Nephron progenitor cell (in vitro differentiated cells): ENCODE measurements at regions not wholly inside any gene's neighbourhood (a gene's known extent, or its start where the extent isn't known, plus 50 kb on each side); places are given as distances from the start of the nearest gene placed in this dataset.

Experiments used
- DNase-seq: peaks from one replicate; pipeline ENCODE4 v3.0.0; 2021
- H3K27ac Mint-ChIP-seq: 2 replicates; pipeline ENCODE4 v1.8.0; 2021; ENCODE audit warnings: mild to moderate bottlenecking, moderate library complexity, mixed read lengths
- H3K27me3 Mint-ChIP-seq: 2 replicates; pipeline ENCODE4 v1.8.0; 2021; ENCODE audit warnings: mild to moderate bottlenecking, low read depth, mixed read lengths; ENCODE audit not compliant: poor library complexity
- H3K36me3 Mint-ChIP-seq: 2 replicates; pipeline ENCODE4 v1.8.0; 2021; ENCODE audit warnings: low read depth, mixed read lengths
- H3K4me1 Mint-ChIP-seq: 2 replicates; pipeline ENCODE4 v1.8.0; 2021; ENCODE audit warnings: mixed read lengths
- H3K4me3 Mint-ChIP-seq: 2 replicates; pipeline ENCODE4 v1.8.0; 2021; ENCODE audit warnings: mild to moderate bottlenecking, moderate library complexity, mixed read lengths
- H3K9me3 Mint-ChIP-seq: 2 replicates; pipeline ENCODE4 v1.8.0; 2021; ENCODE audit warnings: mild to moderate bottlenecking, moderate library complexity, mixed read lengths
- TF ChIP-seq, protein P1 (sequence below): fragments of 200-600 bp; sonication (generic); IDR thresholded peaks from 2 replicates; pipeline ENCODE4 v1.5.0; 2021; ENCODE audit warnings: antibody characterized with exemption

DNA sequence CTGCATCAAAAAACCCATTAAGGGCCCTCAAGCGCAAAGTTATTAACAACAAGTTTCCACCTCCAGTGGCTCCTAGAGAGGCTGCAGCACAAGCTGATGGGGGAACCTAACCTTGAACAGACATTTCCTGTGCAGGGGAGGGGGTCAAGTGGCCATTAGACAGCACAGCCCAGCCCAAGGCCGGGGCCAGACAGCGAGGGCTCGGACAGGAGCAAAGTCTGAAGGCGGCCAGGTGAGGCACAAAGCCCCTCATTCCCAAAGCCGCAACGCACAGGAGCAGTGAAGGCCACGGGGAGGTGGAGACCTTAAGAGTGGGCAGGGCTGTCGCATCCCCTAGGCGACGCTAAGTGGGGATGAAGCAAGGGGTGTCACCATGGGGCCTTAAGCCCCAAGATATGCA lies 73.2 kb upstream of the ZNF746 start:
- peaks cover 2% of the 10 kb centered on the region for H3K27me3 Mint-ChIP-seq
- H3K4me1 Mint-ChIP-seq: peaks cover 33% of the 10 kb centered on the region
- no peak overlapping the region for H3K27ac Mint-ChIP-seq
- H3K4me3 Mint-ChIP-seq: no peak overlapping the region
- H3K9me3 Mint-ChIP-seq: peaks cover 55% of the 10 kb centered on the region
- peaks cover 78% of the 10 kb centered on the region for H3K36me3 Mint-ChIP-seq
- no peak for DNase-seq
- TF ChIP-seq, protein P1, sequence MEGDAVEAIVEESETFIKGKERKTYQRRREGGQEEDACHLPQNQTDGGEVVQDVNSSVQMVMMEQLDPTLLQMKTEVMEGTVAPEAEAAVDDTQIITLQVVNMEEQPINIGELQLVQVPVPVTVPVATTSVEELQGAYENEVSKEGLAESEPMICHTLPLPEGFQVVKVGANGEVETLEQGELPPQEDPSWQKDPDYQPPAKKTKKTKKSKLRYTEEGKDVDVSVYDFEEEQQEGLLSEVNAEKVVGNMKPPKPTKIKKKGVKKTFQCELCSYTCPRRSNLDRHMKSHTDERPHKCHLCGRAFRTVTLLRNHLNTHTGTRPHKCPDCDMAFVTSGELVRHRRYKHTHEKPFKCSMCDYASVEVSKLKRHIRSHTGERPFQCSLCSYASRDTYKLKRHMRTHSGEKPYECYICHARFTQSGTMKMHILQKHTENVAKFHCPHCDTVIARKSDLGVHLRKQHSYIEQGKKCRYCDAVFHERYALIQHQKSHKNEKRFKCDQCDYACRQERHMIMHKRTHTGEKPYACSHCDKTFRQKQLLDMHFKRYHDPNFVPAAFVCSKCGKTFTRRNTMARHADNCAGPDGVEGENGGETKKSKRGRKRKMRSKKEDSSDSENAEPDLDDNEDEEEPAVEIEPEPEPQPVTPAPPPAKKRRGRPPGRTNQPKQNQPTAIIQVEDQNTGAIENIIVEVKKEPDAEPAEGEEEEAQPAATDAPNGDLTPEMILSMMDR: no peak

DNA sequence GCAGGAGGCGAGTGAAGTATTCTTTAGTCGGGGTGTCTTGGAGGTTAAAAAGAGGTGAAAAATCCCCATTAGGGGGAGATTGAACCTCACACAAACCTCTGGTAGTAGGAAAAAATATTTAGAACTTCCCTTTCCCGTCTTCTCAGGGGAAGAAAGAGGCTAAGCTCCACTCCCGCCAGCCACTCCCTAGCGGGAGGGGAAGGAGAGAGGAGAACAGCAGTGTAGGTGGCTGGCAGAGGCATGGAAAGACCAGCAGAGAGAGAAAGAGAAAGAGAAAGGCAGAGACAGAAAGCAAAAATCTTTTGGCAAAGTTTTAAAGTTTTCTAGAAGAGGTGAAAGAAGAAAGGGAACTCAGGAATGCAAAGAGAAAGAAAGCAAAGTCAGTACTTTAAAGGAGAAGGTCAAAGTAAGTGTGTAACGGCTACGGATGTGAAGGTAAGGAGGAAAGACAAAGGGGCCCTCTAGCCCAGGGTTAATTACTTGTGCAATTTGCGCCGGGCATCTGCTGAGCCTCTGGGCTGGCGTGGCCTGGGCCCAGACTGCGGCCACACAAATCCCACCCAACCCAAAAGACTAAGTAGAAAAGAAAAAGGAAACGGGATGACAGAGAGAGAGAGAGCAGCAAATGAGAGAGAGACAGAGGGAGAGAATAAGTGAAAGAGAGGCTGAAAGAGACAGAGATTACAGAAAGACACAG lies 72.3 kb upstream of the ZNF746 start:
- Mint-ChIP-seq H3K27ac (peak overlapping the region; percentile 97), H3K9me3 (peaks cover 46% of the 10 kb centered on the region), H3K27me3 (peaks cover 2% of the 10 kb centered on the region), H3K4me3 (peak overlapping the region; percentile 74), H3K4me1 (peaks cover 33% of the 10 kb centered on the region), H3K36me3 (peaks cover 85% of the 10 kb centered on the region)
- TF ChIP-seq, protein P1: no peak
- DNase-seq: no peak

DNA sequence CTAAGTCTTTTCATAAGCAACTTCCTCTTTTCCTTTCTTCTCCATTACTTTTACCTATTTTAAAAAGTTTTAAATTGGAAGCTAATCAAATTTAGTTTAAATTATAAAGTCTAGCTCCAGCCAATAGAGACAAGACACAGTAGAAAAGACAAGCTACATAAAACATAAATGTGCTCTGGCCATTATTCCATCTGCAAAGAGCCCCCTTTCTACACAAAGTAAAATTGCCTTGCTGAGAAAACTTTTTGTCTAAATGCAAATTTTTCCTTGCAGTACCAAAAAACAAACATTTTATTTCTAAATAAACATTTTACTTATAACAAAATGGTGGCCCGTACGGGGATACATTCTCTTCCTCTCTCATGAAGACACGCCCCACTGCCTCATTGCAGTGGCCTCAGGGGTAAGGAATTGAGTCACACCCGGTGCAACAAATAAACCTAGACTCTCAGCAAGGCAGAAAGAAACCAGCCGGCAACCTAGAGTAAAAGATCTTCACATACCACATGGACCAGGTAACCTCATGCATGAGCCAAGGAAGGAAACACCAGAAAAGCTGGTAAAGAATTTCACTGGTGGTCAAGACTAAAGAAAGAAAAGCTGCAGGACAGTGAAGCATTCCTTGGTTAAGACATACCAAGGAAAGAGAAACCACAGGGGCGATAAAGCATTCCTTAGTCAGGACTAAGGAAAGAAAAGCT lies 71.6 kb upstream of the ZNF746 start:
- Mint-ChIP-seq H3K36me3 (peaks cover 89% of the 10 kb centered on the region), H3K4me3 (peak overlapping the region; percentile 74), H3K4me1 (peaks cover 33% of the 10 kb centered on the region), H3K9me3 (peaks cover 39% of the 10 kb centered on the region), H3K27me3 (peaks cover 2% of the 10 kb centered on the region), H3K27ac (peak overlapping the region; percentile 97)
- TF ChIP-seq, protein P1: no peak
- no peak for DNase-seq

DNA sequence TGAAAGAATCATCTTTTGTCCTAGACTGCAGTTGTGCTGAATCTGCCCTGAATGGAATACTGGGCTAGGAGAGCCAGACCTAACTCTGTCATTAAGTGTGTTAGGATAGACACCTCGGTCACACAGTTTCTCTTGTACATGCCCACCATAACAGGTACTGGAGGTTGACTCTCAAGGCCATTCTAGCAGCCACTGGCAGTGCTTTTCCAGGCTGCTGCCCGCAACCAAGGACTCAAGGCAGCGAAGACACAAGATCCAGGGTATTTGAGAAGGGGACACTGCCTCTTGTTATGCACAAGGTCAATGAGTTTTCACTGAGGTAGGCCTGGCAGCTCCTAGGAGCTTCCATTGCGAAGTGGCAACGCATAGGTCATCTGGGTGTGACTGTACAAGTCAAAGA lies 70.6 kb upstream of the ZNF746 start:
- H3K9me3 Mint-ChIP-seq: peaks cover 31% of the 10 kb centered on the region
- peaks cover 2% of the 10 kb centered on the region for H3K27me3 Mint-ChIP-seq
- DNase-seq: no peak
- H3K4me3 Mint-ChIP-seq: no peak overlapping the region
- TF ChIP-seq, protein P1: no peak
- no peak overlapping the region for H3K27ac Mint-ChIP-seq
- peaks cover 33% of the 10 kb centered on the region for H3K4me1 Mint-ChIP-seq
- peaks cover 90% of the 10 kb centered on the region for H3K36me3 Mint-ChIP-seq

DNA sequence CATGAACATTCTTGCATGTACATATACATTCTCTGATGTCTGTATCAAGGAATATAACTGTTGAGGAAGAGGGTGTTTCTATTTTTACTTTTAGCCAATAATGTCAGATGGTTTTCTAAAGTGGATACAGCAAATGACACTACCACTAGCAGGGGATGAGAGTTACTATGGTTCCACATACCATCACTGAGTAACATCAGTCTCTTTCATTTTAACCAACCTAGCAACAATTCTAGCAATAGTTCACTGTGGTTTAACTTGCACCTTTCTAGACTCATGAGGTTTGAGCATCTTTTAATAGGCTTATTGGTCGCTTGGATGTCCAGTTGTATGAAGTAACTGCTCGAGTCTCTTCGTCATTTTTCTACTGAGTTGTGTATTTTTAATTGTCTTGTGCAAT lies 68.5 kb upstream of the ZNF746 start:
- TF ChIP-seq, protein P1: no peak
- Mint-ChIP-seq H3K27ac (no peak overlapping the region), H3K4me3 (no peak overlapping the region), H3K4me1 (peaks cover 33% of the 10 kb centered on the region), H3K36me3 (peaks cover 74% of the 10 kb centered on the region), H3K9me3 (peaks cover 13% of the 10 kb centered on the region), H3K27me3 (peaks cover 2% of the 10 kb centered on the region)
- no peak for DNase-seq

DNA sequence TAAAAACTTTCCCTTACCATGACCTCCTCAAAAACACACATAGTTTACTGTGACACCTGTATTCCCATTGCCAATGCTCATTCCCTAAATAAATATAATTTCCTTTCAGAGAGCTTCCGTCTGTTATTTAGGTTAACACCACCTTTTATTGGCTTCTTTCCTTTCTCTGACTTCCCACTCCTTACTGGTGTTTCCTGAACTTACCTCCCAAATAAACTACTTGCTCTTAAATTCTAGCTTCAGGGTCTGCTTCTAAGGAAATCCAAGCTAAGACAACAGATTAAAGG lies 67.4 kb upstream of the ZNF746 start:
- Mint-ChIP-seq H3K4me3 (no peak overlapping the region), H3K9me3 (peaks cover 10% of the 10 kb centered on the region), H3K36me3 (peaks cover 69% of the 10 kb centered on the region), H3K27me3 (peaks cover 2% of the 10 kb centered on the region), H3K4me1 (peaks cover 25% of the 10 kb centered on the region), H3K27ac (peak overlapping the region; percentile 3)
- TF ChIP-seq, protein P1: no peak
- DNase-seq: no peak
